HG02870 (cell line): ENCODE measurements at regions not wholly inside any gene's neighbourhood (a gene's known extent, or its start where the extent isn't known, plus 50 kb on each side); places are given as distances from the start of the nearest gene placed in this dataset.
"Not testable (repeated sequence)": the region's sequence is repeated elsewhere in the genome, so short reads cannot be mapped to it uniquely, and the experiment has no call there.

Experiments used
- ATAC-seq: cut with Tn5 transposase; IDR thresholded peaks from one replicate; pipeline ENCODE4 v1.9.1; 2021; ENCODE audit warnings: mild to moderate bottlenecking, moderate library complexity; ENCODE audit not compliant: unreplicated experiment

GRCh38 chr2:144632809-144633208 lies 112.9 kb upstream of the ZEB2 start:
- ATAC-seq, result no peak

- no peak for ATAC-seq
Measured at GRCh38 chr2:144631636-144632035, 111.7 kb upstream of the ZEB2 start.

GRCh38 chr2:144630459-144631215 lies 110.7 kb upstream of the ZEB2 start:
- ATAC-seq, result peak; percentile 92

- ATAC-seq, result no peak
Measured at GRCh38 chr2:144629935-144630334, 110.0 kb upstream of the ZEB2 start.

- ATAC-seq, result no peak
Measured at GRCh38 chr2:144628566-144628965, 108.6 kb upstream of the ZEB2 start.

GRCh38 chr2:144625626-144626025 lies 105.7 kb upstream of the ZEB2 start:
- no peak for ATAC-seq

- ATAC-seq, result no peak
Measured at GRCh38 chr2:144625226-144625625, 105.3 kb upstream of the ZEB2 start.

GRCh38 chr2:144624451-144624850 lies 104.5 kb upstream of the ZEB2 start:
- ATAC-seq, result no peak

- not testable (repeated sequence) for ATAC-seq
Measured at GRCh38 chr2:144622373-144622772, 102.5 kb upstream of the ZEB2 start.

GRCh38 chr2:144621266-144621665 lies 101.3 kb upstream of the ZEB2 start:
- ATAC-seq, result no peak

- peak; percentile 83 for ATAC-seq
Measured at GRCh38 chr2:144619760-144620159, 99.8 kb upstream of the ZEB2 start.

- ATAC-seq, result not testable (repeated sequence)
Measured at GRCh38 chr2:144617171-144617570, 97.3 kb upstream of the ZEB2 start.

GRCh38 chr2:144615866-144616565 lies 96.1 kb upstream of the ZEB2 start:
- no peak for ATAC-seq

GRCh38 chr2:144607891-144608521 lies 88.1 kb upstream of the ZEB2 start:
- ATAC-seq, result no peak

- no peak for ATAC-seq
Measured at GRCh38 chr2:144607099-144607498, 87.2 kb upstream of the ZEB2 start.

- ATAC-seq, result no peak
Measured at GRCh38 chr2:144606466-144607095, 86.7 kb upstream of the ZEB2 start.

- no peak for ATAC-seq
Measured at GRCh38 chr2:144605231-144605840, 85.4 kb upstream of the ZEB2 start.

GRCh38 chr2:144603334-144603733 lies 83.4 kb upstream of the ZEB2 start:
- no peak for ATAC-seq

- no peak for ATAC-seq
Measured at GRCh38 chr2:144598906-144599305, 79.0 kb upstream of the ZEB2 start.

GRCh38 chr2:144597894-144598593 lies 78.1 kb upstream of the ZEB2 start:
- ATAC-seq, result no peak
